ELR (cell line): ENCODE measurements at regions not wholly inside any gene's neighbourhood (a gene's known extent, or its start where the extent isn't known, plus 50 kb on each side); places are given as distances from the start of the nearest gene placed in this dataset.
A peak's percentile ranks its signal among the peaks of the same experiment; 100 is the strongest.

ENCODE experiments used
- DNase-seq: peaks from one replicate; pipeline ENCODE4 v3.0.0-alpha.2; 2015; ENCODE audit warnings: low read depth

DNA sequence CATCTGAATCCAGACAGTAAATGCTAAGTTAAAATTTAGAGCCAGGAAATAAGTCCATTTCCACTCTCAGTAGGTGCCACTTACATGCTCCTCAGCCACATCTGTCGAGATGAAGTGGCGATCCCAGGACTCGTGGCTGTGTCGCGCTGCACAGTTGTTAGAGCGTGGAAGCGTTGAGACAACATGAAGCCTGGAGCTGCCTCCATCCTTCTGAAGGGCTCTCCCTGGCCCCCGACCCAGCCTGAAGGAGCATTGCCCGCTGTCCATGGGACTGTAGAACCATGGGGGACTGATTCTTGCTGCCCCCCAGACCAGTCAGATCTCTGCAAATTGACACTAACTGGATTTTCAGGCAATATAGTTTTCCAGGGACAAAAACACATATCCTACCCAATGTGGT is 58.9 kb downstream of the IRX1 start:
- no peak for DNase-seq

DNA sequence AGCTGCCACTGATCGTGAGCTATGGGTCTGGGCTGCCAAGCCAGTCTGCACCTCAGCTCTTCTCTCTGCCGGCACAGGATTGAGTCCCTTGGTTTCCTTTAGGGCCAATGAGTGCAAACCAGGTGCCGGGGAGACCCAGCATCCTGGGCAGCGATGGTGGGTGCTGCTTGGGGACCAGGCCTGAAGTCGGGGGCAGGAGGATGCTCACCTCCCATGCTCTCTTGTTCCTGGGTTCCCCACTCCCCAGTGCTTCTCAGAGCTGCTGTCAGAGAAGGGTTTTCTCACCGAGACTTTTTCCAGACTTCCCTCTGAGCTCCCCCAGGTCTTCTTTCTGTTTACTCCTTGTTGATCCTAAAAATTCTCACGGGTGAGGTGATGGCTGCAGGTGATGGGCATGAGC is 61.2 kb downstream of the IRX1 start:
- DNase-seq = no peak

DNA sequence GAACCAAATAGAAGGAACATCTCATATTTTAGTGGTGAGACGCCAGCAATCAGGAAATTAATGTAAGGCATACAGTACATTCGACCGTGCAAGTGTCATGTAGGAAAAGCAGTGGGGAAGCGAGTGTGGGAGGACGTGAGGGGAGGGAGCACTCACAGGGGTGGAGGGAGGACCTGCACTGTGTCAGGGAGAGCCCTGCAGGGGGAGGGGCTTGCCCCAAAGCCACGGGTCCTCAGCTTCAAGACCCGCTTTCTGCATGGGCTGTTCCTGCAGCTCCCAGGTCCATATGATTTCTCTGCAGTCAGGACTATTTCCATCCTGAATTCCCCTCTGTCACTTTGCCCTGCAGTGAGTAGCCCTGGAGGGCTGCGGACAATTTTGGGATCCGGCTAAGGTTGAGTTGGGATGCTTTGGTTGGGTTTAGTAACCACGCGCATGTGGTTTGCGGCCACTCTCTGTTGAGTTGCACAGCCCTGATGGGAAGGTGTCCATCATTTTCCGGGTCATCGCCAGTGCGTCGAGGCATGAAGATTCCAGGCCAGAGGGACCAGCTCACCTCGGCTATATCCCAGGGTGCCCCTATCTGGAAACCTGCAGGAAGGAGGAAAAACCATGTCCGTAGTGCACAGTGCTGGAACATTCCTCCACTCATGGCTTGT is 61.9 kb downstream of the IRX1 start:
- no peak for DNase-seq

DNA sequence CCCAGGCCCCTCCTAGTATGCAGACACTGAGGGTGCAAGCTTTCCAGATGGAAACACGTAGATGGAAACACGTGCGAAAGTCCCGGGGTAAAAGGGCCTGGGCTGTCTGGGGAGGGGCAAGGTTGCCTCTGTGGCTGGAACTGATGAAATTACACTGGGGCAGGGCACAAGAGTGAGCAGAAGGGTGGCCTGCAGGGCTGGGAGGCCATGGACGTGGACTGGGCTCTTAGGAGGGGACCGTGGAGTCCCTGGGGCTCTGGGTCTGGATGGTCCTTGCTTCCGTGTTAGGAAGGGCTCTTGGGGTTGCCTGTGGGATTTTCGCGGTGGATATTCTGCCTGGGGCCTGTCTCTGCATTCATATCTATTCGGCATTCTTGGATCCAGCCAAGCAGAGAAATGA is 63.3 kb downstream of the IRX1 start:
- DNase-seq = no peak

DNA sequence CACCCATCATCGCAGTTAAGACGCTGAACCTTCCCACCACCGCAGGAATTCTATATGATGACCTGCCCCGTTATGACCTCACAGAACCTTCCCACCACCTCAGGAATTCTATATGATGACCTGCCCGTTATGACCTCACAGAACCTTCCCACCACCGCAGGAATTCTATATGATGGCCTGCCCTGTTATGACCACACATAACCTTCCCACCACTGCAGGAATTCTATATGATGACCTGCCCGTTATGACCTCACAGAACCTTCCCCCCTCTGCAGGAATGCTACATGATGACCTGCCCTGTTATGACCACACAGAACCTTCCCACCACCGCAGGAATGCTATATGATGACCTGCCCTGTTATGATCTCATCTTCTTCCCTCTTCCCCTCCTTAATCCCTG is 64.3 kb downstream of the IRX1 start:
- peak; percentile 0 for DNase-seq

DNA sequence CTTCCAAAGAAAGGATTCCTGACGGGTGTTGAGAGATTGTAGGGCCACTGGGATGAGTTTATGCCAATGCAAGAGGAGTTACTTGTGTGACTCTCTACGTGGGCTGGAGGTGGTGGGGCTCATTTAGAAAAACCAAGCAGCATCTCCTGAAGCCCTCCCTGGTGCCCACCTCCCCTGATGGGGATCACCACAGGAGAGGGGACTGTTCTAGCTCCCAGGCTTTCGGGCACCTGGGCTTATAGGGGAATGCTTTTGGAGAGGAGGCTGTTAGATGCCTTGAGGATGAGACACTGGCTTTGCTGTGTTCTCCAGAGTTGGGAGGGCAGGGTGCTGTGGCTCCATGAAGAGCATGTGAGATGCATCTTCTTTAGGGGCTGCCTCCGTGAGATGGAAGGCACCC is 65.0 kb downstream of the IRX1 start:
- no peak for DNase-seq

DNA sequence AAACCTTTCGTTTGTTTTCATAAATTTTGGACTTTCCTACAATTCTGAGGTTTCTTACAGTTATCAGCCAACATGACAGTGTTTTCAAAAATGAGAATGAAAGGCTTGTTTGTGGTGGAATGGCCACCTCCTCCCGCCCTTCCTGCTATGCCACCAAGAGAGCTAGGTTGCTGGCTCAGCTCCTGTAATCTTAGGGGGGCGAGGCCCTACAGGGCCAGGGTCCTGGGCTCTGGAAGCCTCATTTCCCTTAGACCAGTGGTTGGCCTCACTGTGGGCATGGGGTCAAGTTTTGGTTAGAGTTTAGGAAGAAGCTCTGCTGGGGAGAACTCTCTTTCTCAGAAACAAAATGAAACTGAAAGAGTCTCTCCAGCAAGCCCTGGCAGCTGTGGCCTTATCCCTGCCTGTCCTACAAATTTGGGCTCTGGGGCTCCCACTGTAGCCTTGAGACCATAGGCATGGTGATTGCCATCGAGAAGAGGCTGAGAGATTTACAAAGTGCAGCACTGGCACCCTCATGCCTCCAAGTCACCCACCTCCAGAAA is 66.2 kb downstream of the IRX1 start:
- DNase-seq = no peak

DNA sequence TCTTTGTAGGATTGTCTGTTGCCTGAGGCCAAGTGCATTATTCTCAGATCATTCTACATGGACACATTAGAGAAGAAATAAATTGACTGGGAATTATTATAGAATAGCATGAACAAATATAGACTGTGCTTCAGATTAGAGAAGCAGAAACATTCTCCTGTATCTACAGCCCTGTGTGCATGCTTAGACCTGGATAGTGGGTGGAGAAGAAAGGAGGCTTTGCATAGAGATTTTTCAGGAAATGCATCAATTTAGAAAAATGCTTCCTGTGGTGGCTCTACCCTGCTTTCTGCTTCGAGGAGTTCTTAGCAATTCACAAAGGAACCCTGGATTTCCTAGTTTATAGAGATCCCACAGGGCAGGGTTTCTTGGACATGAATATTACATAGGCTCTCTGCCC is 66.7 kb downstream of the IRX1 start:
- DNase-seq = no peak

DNA sequence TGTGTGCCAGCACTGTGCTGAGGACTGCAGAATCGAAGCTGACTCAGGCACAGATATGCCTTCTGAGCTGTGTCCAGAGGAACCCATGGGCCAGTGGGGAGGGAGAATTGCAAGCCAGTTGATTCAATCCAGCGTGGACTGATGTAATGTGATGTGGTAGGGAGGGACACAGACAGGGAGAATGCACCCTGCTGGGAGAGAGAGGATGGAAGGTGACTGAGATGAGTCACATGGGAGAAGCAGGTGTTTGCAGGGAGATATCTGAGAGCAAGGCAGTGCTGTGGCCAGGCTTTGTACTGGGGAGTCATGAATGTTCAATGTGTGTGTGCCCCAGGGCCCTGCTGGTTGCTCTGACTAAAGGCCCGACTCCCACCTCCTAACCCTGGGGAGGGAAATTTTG is 75.7 kb downstream of the IRX1 start:
- no peak for DNase-seq

DNA sequence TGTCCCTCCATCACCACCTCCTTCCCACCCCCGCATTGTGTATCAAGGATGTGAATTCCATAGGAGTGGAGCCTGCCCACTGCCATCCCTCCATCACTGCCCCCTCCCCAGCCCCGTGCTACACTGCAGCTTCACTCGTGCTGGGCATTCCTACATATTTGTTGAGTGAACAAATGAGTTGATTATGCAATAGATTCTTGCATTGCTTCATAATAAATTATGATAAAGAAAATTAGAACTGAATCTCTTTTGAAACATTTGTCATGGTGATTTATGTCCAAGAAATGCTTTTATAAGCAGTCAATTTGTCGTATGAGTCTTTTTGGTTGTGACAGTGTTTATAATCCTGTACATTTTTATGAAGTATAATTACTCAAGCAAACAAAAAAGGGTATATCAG is 83.2 kb downstream of the IRX1 start:
- DNase-seq = no peak

DNA sequence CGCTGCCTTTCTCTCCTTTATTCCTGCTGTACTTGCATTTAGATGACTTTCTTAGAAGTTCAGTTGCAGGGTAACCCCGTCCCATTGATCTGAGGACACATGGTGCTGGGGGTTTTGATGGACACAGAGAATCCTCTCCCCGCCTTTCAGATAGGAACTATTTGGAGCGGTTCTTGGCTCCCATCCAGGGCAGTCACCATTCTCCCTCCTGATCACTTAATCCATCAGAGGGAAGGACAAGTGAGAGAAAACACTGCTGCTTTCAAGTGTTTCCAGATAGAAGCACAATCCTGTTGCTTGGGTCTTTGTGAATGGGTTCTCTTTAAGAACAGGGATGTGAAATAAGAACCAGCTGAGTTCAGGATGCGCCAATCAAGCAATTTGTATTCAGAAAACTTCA is 85.2 kb downstream of the IRX1 start:
- no peak for DNase-seq

DNA sequence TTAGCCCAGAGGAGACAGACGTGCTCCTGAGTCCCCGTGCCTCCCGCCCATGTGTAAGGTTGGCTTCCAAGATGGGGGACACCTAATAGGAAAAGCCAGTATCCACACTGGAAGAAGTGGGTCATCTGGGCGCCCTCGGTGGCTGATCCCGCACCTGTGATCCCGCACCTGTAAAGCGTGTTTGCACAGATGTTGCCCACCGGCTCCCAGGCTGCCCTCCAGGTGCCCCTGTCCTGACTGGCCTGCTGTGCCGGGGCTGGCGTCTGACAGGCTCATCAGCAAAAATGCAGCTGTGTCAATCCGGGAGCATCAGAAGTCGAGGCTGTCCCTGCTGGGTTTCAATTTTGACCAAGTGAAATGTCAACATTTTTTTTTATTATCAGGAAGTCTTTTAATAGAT is 88.5 kb downstream of the IRX1 start:
- no peak for DNase-seq

DNA sequence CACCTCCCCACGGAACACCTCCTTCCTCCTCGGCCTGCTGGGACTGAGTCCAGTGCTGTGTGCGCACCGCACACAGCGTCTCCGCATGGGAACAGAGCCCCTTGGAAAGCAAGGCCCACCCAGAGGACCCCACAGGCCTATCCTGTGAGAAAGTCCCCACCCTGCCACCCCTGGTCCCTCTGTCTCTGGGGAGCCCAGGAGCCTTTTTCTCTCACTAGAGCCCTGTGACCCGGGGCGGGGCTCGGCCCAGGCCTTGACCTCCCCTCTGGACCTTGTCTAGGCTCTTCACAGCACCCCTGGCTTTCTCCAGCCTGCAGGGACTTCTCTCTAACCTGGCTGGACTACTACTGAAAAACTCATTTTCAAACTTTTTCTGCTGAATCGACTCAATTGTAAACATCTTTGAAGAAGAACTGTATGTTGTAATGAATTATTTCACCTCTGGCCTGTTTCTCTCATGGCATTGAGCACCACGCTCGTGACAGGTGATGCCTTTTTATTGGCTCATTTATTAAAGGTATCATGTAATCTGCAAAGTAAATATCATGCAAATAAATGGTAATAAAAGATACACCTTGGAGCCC is 89.2 kb downstream of the IRX1 start:
- DNase-seq = no peak

DNA sequence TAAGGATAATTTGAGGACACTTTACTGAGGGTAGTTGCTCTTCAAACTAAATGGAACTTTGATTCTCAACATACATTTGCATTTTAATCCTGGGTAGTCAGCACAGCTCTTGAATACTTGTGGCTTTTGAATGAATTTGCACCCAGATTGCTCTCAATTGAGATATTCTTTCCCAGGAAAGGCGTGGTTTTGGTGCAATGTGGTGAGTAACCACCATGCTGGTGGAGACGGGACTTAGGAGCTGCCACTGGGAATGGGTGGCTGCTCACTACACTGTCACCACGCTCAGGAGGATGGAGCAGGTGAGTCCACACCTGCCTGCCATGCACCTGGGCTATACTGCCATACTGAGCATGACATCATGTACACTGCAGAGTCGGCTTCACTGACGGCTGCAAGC is 99.2 kb downstream of the IRX1 start:
- DNase-seq = no peak

DNA sequence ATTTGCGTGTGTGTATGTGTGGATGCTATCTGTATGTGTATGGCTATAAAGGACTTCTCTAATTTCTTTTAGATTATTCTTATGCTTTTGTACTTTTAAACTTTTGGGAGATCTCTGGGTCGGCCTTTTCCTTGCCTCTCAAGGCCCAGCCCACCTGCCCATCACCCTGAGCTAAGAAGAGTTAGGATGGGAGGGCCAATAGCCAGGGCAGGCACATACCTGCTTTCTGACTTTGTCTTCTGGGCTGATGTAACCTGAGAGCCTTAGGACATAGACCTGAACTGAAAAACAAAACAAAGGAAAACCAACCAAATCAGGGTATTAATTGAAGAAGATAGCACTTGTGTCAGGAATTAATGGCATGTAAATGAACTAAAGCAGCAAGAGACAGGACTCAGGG is 100.2 kb downstream of the IRX1 start:
- DNase-seq = no peak

DNA sequence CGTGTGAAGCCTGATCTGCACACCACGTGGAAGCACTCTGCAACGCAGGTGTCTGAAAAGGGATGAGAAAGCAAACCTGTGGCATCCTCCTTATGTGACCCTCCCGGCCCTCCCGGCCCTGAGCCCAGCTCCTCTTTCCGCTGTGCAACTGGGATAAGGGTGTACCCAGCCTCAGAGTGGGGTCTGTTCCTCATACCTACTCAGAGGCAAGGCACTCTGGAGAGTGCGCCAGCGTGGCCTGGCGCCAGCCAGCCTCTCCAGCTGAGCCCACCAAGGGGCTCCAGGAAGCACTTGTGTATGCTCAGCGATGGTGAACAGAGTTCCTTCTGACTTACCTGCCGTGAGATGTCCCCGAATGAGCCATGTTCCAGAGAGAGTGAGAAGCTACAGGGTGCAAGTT is 102.8 kb downstream of the IRX1 start:
- DNase-seq = no peak

DNA sequence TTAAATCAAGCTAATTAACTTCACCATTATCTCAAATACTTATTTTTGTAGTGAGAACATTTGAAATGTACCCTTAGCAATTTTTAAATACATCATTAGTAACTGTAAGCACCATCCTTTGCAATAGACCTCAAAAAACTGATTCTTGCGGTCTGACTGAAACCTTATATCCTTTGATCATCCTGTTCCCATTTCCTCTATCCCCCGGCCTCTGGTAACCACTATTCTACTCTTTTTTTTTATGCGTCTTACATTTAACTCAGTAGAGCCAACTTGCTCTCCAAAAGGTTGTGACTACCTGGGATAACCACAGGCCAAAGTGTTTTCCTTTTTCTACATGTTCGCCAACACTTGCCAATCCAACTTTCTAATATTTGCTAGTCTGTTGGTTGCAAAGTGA is 106.1 kb downstream of the IRX1 start:
- no peak for DNase-seq

DNA sequence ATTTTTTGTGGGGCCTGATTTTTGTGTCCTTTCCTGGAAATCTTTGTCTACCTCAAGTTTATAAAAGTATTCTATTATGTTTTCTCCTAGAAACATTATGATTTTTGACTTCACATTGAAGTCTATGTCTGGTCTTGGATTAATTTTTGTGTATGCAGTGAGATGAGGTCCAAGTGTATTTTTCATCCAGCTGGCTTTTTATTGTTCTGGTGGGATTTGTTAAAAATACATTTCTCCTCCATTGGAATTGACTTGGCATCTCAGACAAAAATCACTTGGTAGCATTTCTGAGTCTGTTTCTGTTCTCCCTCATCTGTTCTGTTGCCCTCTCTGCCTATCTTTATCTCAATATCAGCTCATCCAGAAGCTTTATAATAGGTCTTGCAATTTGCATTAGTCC is 109.0 kb downstream of the IRX1 start:
- DNase-seq = no peak

DNA sequence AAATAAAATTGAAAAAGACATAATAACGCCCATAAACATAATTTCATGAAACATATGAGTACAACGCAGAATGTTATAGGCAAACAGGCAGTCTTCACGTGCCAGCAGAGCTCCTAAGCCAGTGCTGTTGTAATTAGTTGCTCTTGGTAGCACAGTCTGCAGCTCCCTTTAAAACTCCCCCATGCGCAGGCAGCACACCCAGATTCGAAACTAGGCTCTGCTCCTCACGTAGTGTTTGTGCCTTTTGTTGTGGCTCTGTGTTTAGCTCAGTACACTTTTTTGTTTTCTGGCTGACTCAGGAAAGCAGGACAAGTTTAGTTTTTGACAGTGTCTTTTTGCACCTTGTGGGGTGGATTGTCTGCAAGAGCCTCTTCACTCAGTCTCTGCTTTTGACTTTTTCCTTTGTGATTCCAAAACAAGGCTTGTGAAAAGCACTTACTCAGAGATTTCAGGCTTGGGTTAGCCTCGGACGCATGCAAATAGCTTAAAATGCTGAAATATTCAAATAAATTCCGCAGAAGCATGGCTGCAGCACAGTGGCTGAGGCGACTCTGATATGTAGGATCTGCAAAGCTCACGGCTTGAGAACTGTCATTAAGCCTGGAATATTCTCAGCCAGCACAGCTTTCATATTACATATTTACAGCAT is 113.6 kb downstream of the IRX1 start:
- no peak for DNase-seq

DNA sequence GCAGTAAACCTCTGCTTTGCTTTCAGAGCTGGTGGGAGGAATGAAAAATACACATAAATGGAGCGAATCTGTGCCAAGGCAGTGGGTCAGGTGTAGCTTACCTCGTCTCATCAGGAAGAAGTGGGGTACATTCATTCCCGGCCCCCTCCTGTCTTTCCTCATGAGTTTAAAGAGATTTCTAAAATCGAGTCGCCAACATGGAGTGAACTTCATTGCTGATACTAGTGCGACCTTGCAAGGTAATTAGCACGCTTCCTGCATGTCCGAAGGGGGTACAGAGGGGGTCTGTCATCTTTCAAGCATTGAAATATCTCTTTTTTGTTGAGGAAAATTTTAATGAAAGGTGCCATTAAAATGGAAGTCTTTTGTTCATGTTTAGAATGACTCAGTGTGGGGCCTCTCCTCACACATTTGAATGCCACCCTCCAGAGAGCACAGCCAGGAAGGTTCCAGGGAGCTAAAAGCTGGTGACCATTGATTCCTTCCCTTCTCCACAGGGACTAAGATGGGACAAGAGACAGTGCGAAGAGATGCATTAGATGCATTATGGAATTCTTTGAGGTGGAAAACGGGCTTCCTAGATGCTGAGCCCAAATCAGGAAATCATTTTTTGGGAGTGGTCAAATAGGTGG is 114.2 kb downstream of the IRX1 start:
- DNase-seq = no peak

DNA sequence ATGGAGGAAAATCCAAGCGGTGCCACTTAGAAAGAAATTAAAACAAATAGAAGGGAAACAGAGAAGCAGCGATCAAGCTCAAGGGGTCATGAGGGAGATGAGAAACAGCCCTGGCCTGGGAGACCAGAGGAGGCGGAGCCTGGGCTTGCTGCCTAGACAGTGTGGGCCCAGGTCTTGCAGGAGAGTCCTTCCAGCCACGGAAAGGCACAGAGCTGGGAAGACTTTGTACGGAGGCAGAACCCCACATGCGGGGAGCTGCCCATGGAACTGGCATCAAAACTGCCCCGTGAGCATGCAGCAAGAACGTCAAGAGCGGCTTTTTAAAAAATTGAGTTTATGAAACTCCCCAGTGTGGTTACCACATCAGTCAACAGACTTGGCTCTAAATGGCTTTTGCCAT is 119.4 kb downstream of the IRX1 start:
- no peak for DNase-seq

DNA sequence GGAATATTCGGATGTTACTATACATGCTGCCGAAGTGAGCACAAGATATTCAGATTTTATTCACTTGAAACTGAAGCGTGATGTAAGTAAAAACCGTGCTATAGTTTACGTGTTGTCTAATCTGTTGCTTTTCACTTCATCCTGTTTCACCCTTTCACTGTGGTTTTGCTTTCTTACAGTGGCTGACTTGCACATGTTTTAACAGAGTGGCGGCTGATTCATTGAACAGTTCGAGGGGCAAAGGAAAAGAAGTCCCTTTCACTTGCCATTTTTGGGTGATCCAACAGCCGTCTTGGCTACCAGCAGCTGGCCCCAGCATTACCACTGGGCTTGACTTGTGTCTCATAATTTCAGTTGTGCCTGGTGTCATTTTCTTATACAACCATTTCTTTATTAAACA is 134.0 kb downstream of the IRX1 start:
- DNase-seq = no peak

DNA sequence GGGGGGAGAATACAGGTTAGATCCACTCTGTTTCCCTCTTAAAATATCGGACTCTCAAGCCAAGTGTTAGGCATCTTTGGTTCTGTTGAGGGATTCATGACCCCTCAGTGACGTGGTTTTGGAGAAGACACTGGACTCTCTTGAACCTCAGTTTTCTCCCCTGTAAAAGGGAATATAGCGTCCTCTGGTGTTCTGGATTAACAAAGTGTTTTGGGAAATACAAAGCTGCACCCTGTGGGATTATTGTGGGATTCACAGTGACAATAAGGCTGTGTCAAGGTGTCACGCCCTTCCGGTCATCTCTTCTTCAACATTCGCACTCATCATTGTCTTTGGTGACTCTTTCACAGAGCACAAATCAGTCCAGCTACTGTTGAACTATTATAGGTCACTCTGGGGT is 139.0 kb downstream of the IRX1 start:
- DNase-seq = no peak
